ENCODE measurements at regions not wholly inside any gene's neighbourhood (a gene's known extent, or its start where the extent isn't known, plus 50 kb on each side); places are given as distances from the start of the nearest gene placed in this dataset.

- TF ChIP-seq CTCF (IDR thresholded peaks at IDR 0.05; ENCODE audit: low read length) (no peak), EZH2 (IDR thresholded peaks at IDR 0.05; ENCODE audit: borderline replicate concordance, low read length) (no peak)
Observed at GRCh38 chr3:66753670-66754069, 244.4 kb upstream of the KBTBD8 start.
